Upper lobe of left lung (tissue), 4 donors: ENCODE measurements at regions not wholly inside any gene's neighbourhood (a gene's known extent, or its start where the extent isn't known, plus 50 kb on each side); places are given as distances from the start of the nearest gene placed in this dataset.

Experiments
- CTCF ChIP-seq, 6 experiments: fragments of 450-650 bp in 4 of 6; fragments of 200-600 bp in 2 of 6; sonication (generic) in 2 of 6; IDR thresholded peaks; one replicate each; pipeline ENCODE4 v1.5.1; 2016 to 2019; ENCODE audit warnings: antibody characterized with exemption in 6 of 6
- EP300 ChIP-seq, 4 donors: sonication (generic); formaldehyde crosslinking; IDR thresholded peaks; one replicate each; pipeline ENCODE4 v1.5.1; 2017; ENCODE audit warnings: antibody characterized with exemption in 4 of 4, control low read depth in 2 of 4
- POLR2A ChIP-seq, 4 donors: fragments of 450-650 bp; IDR thresholded peaks; one replicate each; pipeline ENCODE4 v1.5.1; 2016 to 2017; ENCODE audit warnings: antibody characterized with exemption in 4 of 4, mild to moderate bottlenecking in 2 of 4

GRCh38 chr18:61209801-61210200 is 123.4 kb upstream of the CDH20 start:
- TF ChIP-seq POLR2A (IDR thresholded peaks at IDR 0.05), result no peak
- no peak for TF ChIP-seq CTCF (IDR thresholded peaks at IDR 0.05)
- no peak for TF ChIP-seq EP300 (IDR thresholded peaks at IDR 0.05)
